ENCODE measurements at regions not wholly inside any gene's neighbourhood (a gene's known extent, or its start where the extent isn't known, plus 50 kb on each side); places are given as distances from the start of the nearest gene placed in this dataset.

DNA sequence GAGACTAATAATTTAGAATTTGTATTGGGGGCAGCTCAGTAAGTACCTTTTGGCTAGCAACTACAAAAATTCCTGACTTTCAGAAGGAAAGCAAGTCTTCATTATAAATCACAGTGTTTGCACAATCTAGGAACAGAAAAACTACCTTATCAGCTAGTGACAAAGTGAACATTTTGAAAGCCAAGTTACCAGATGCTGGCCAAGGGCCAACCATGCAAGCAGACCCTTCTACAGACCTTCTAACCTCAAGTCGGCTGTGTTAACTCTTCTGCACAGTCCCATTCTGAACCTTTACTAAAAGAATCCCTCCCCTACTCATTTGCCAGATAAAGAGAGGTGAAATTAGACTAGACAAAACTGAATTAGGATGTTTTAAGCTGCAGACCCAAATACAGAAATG, 341.9 kb downstream of the COL12A1 start:
- CTCF ChIA-PET, result no interaction called here
- TF ChIP-seq, protein P1, sequence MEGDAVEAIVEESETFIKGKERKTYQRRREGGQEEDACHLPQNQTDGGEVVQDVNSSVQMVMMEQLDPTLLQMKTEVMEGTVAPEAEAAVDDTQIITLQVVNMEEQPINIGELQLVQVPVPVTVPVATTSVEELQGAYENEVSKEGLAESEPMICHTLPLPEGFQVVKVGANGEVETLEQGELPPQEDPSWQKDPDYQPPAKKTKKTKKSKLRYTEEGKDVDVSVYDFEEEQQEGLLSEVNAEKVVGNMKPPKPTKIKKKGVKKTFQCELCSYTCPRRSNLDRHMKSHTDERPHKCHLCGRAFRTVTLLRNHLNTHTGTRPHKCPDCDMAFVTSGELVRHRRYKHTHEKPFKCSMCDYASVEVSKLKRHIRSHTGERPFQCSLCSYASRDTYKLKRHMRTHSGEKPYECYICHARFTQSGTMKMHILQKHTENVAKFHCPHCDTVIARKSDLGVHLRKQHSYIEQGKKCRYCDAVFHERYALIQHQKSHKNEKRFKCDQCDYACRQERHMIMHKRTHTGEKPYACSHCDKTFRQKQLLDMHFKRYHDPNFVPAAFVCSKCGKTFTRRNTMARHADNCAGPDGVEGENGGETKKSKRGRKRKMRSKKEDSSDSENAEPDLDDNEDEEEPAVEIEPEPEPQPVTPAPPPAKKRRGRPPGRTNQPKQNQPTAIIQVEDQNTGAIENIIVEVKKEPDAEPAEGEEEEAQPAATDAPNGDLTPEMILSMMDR (conservative IDR thresholded peaks at IDR 0.05; ENCODE audit: low read depth), result no peak
- no peak overlapping the region for H3K27ac ChIP-seq
- POLR2A ChIA-PET (ENCODE audit: low non-redundant PET), result no interaction called here
- DNase-seq (ENCODE audit: low spot score), result no peak

DNA sequence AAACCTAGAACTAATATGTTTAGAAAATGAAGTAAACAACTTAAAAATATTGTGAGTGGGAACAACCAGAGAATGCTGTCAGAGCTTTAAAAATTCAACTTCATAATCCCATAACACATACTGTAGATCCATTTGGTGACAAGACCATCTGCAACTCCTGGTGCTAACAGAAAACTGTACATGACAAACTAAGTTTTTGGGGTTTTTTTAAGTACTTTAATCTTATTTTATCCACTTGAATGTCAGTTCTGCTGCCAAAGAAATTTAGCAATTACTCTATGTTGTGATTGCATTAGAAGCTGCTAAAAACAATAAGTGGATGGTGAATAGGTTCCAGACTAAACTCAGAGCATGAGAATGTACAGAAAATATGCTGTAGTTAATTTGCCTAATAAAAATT, 345.4 kb downstream of the COL12A1 start:
- CTCF ChIA-PET, result interaction anchor here (0.6 kb wide), 1 partner anchor 1266 kb away, joined by 3 read pairs; no protein-coding TSS in a partner anchor
- no peak for DNase-seq (ENCODE audit: low spot score)
- no peak overlapping the region for H3K27ac ChIP-seq
- POLR2A ChIA-PET (ENCODE audit: low non-redundant PET), result no interaction called here
- TF ChIP-seq, protein P1 (conservative IDR thresholded peaks at IDR 0.05; ENCODE audit: low read depth), result no peak

DNA sequence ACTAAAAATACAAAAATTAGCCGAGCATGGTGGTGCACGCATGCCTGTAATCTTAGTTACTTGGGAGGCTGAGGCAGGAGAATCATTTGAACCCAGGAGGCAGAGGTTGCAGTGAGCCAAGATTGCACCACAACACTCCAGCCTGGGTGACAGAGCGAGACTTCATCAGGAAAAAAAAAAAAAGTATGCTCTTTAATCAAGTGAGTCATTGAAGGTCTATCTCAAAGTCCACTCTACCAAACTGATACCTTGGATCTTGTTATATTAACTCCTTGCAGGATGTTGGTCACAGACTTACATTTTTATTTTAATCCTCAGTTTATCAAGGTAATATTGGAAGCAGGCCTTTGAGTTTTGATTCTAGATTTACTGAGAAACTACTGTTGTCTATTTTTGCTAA, 348.7 kb downstream of the COL12A1 start:
- DNase-seq (ENCODE audit: low spot score), result no peak
- no peak overlapping the region for H3K27ac ChIP-seq
- ChIA-PET POLR2A (ENCODE audit: low non-redundant PET) (no interaction called here), CTCF (no interaction called here)
- TF ChIP-seq, protein P1 (conservative IDR thresholded peaks at IDR 0.05; ENCODE audit: low read depth), result no peak

DNA sequence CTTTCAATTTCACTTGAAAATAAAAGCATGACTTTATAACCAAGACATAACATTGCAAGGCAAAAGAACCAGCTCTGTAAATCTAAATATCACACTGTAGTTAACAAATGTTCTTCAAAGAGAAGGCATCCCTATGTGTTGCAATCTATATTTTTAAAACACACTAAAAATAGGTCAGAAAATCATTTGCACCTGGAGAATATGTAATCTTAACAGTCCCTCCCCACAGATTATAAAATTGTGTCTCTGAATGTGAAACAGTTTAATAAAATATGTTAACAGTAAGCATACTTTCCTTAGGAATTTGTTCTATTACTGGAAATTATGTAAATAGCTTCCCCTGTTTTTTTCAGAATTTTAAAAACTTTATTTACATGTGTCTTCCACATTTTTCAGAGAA, 351.9 kb downstream of the COL12A1 start:
- POLR2A ChIA-PET (ENCODE audit: low non-redundant PET), result no interaction called here
- H3K27ac ChIP-seq, result no peak overlapping the region
- TF ChIP-seq, protein P1 (conservative IDR thresholded peaks at IDR 0.05; ENCODE audit: low read depth), result no peak
- DNase-seq (ENCODE audit: low spot score), result no peak
- CTCF ChIA-PET, result interaction anchor here (0.6 kb wide), 1 partner anchor 631 kb away, joined by 5 read pairs; no protein-coding TSS in a partner anchor

DNA sequence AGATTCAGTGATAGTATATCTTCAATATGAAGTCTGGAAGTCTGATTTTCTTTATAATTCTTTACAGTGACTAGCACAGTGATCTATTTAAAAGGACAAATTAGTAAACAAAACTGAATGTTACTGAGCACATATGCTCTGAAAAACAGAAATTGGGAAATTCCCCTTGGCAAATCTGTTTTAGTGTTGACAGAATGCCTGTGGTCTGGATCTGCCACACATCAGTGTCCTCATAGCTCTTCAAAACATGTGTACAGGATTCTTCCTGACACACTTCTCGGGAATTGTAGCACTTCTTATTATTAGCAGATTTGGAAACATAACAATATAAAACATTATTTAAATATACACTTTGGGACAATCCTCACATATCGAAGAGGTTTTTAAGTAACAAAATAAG, 354.3 kb downstream of the COL12A1 start:
- POLR2A ChIA-PET (ENCODE audit: low non-redundant PET), result no interaction called here
- CTCF ChIA-PET, result no interaction called here
- no peak overlapping the region for H3K27ac ChIP-seq
- no peak for DNase-seq (ENCODE audit: low spot score)
- TF ChIP-seq, protein P1 (conservative IDR thresholded peaks at IDR 0.05; ENCODE audit: low read depth), result no peak

DNA sequence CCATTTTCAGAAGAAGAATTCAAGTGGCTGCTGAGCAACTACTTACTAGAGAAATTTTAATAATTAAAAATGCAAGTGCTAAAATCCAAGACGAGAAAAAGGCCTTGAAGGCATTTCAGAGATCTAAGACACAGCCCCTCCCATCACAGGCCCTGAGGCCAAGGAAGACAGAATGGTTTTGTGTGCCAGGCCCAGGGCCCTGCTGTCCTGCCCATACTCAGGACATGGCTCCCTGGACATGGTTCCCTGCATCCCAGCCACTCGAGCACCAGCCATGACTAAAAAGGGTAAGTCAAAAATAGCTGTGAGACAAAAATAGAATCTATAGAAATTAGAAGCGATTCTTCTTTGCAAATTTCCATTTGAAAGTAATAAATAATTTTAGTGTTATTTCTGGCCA, 364.9 kb downstream of the COL12A1 start:
- H3K27ac ChIP-seq, result no peak overlapping the region
- no peak for DNase-seq (ENCODE audit: low spot score)
- CTCF ChIA-PET, result no interaction called here
- POLR2A ChIA-PET (ENCODE audit: low non-redundant PET), result no interaction called here
- TF ChIP-seq, protein P1 (conservative IDR thresholded peaks at IDR 0.05; ENCODE audit: low read depth), result no peak

DNA sequence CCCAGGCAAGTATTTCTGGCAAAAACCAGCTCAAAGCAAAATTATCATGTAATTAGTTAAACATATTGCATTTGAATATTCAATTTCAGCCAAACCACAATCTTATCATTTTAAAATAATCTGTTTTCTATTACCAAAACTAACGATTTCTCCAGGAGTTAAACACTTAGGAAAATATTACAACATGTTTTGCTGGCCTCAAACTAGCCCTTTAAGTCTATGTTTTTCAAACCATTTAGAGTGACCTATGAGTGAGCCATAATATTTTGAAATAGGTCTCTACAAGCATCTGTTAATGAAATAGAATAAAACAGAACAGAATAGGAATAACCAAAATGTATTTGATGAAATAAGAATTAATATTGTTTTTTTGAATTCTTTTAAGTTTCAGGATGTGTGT, 370.9 kb downstream of the COL12A1 start:
- CTCF ChIA-PET, result no interaction called here
- no peak for DNase-seq (ENCODE audit: low spot score)
- POLR2A ChIA-PET (ENCODE audit: low non-redundant PET), result no interaction called here
- TF ChIP-seq, protein P1 (conservative IDR thresholded peaks at IDR 0.05; ENCODE audit: low read depth), result no peak
- no peak overlapping the region for H3K27ac ChIP-seq
